ENCODE measurements at regions not wholly inside any gene's neighbourhood (a gene's known extent, or its start where the extent isn't known, plus 50 kb on each side); places are given as distances from the start of the nearest gene placed in this dataset.

DNA sequence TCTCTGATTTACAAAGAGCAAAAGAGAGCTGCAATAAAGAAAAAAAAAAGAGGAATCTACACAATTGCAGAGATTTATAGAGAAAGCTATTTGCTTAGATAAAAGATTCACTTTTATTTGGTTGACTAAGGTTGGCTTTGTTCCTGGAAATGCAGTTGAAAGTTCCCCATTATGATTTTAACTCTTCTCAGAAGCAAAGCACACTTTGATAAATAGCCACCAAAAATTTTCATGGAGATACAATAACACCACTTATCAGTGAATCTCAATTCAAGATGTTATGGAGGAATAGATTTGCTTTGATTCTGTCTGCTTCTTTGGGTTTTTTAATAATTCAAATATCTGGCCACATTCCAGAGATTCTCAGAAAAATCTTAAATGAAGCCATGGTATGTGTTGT, 88.5 kb upstream of the ANO3 start:
- TF ChIP-seq, protein P1, sequence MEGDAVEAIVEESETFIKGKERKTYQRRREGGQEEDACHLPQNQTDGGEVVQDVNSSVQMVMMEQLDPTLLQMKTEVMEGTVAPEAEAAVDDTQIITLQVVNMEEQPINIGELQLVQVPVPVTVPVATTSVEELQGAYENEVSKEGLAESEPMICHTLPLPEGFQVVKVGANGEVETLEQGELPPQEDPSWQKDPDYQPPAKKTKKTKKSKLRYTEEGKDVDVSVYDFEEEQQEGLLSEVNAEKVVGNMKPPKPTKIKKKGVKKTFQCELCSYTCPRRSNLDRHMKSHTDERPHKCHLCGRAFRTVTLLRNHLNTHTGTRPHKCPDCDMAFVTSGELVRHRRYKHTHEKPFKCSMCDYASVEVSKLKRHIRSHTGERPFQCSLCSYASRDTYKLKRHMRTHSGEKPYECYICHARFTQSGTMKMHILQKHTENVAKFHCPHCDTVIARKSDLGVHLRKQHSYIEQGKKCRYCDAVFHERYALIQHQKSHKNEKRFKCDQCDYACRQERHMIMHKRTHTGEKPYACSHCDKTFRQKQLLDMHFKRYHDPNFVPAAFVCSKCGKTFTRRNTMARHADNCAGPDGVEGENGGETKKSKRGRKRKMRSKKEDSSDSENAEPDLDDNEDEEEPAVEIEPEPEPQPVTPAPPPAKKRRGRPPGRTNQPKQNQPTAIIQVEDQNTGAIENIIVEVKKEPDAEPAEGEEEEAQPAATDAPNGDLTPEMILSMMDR (IDR thresholded peaks at IDR 0.05): no peak
- TF ChIP-seq POLR2A (IDR thresholded peaks at IDR 0.05): no peak
